Mesenchymal stem cell (in vitro differentiated cells and primary cell): ENCODE measurements at regions not wholly inside any gene's neighbourhood (a gene's known extent, or its start where the extent isn't known, plus 50 kb on each side); places are given as distances from the start of the nearest gene placed in this dataset.

Experiments used
- DNase-seq: peaks from one replicate; pipeline ENCODE4 v3.0.0-alpha.2; 2013
- H2AFZ ChIP-seq: one replicate; pipeline ENCODE4 v1.6.1; 2013; ENCODE audit warnings: low read depth, mild to moderate bottlenecking, control low read depth, inconsistent platforms, low read length, moderate library complexity
- H2AK5ac ChIP-seq: 2 replicates; pipeline ENCODE4 v1.6.1; 2013; ENCODE audit warnings: low read length, moderate library complexity, mild to moderate bottlenecking, inconsistent platforms; ENCODE audit not compliant: severe bottlenecking
- H2BK120ac ChIP-seq: one replicate; pipeline ENCODE4 v1.6.1; 2013; ENCODE audit warnings: low read depth, mild to moderate bottlenecking, inconsistent platforms, low read length, moderate library complexity
- H2BK12ac ChIP-seq, 2 experiments: one replicate each; pipeline ENCODE4 v1.6.1; 2013; ENCODE audit warnings: inconsistent platforms in 2 of 2, low read length in 2 of 2, mild to moderate bottlenecking in 2 of 2, moderate library complexity in 2 of 2, control low read depth in 1 of 2
- H2BK15ac ChIP-seq: one replicate; pipeline ENCODE4 v1.6.1; 2013; ENCODE audit warnings: mild to moderate bottlenecking, low read depth, inconsistent platforms; ENCODE audit not compliant: poor library complexity, severe bottlenecking
- H2BK5ac ChIP-seq: 2 replicates; pipeline ENCODE4 v1.6.1; 2013; ENCODE audit warnings: low read depth, mild to moderate bottlenecking, low read length, control low read depth, inconsistent platforms; ENCODE audit not compliant: poor library complexity, severe bottlenecking
- H3K14ac ChIP-seq, 2 experiments: one replicate each; pipeline ENCODE4 v1.6.1; 2013; ENCODE audit warnings: inconsistent platforms in 2 of 2, low read length in 2 of 2, control low read depth in 1 of 2, mild to moderate bottlenecking in 1 of 2, moderate library complexity in 1 of 2
- H3K18ac ChIP-seq, 2 experiments: one replicate each; pipeline ENCODE4 v1.6.1; 2013; ENCODE audit warnings: inconsistent platforms in 2 of 2, low read length in 2 of 2, control low read depth in 1 of 2, low read depth in 1 of 2, mild to moderate bottlenecking in 1 of 2
- H3K23ac ChIP-seq, 2 experiments: one replicate each; pipeline ENCODE4 v1.6.1; 2013; ENCODE audit warnings: inconsistent platforms in 2 of 2, low read length in 2 of 2, mild to moderate bottlenecking in 2 of 2, moderate library complexity in 2 of 2, control low read depth in 1 of 2
- H3K27ac ChIP-seq: 2 replicates; pipeline ENCODE4 v1.5.1; 2013; ENCODE audit warnings: mild to moderate bottlenecking, moderate library complexity, low read length, control low read depth, inconsistent platforms; ENCODE audit not compliant: poor library complexity, severe bottlenecking
- H3K27me3 ChIP-seq, 2 experiments: 2 replicates each; pipeline versions ENCODE4 v1.6.1 to v1.7.0; 2013; ENCODE audit warnings: low read length in 2 of 2, mild to moderate bottlenecking in 2 of 2, moderate library complexity in 2 of 2, control low read depth in 1 of 2, inconsistent platforms in 1 of 2; ENCODE audit not compliant: control insufficient read depth in 1 of 2, insufficient read depth in 1 of 2
- H3K36me3 ChIP-seq, 2 experiments: 2 replicates each; pipeline versions ENCODE4 v1.6.1 to v1.7.0; 2013; ENCODE audit warnings: low read length in 2 of 2, control low read depth in 1 of 2, inconsistent platforms in 1 of 2, low read depth in 1 of 2, mild to moderate bottlenecking in 1 of 2; ENCODE audit not compliant: insufficient read depth in 2 of 2, control insufficient read depth in 1 of 2
- H3K4ac ChIP-seq, 2 experiments: one replicate each; pipeline ENCODE4 v1.6.1; 2013; ENCODE audit warnings: inconsistent platforms in 2 of 2, low read length in 2 of 2, mild to moderate bottlenecking in 2 of 2, moderate library complexity in 2 of 2, control low read depth in 1 of 2, low read depth in 1 of 2
- H3K4me1 ChIP-seq: 2 replicates; pipeline ENCODE4 v1.6.1; 2013; ENCODE audit warnings: low read depth, low read length, control low read depth; ENCODE audit not compliant: control insufficient read depth, insufficient read depth
- H3K4me2 ChIP-seq: 2 replicates; pipeline ENCODE4 v1.6.1; 2013; ENCODE audit warnings: low read length, mild to moderate bottlenecking, inconsistent platforms; ENCODE audit not compliant: poor library complexity, severe bottlenecking
- H3K4me3 ChIP-seq, 2 experiments: 2 replicates each; pipeline versions ENCODE4 v1.5.1 to v1.7.0; 2013; ENCODE audit warnings: low read length in 2 of 2, mild to moderate bottlenecking in 2 of 2, control low read depth in 1 of 2, low read depth in 1 of 2; ENCODE audit not compliant: insufficient read depth in 1 of 2
- H3K79me1 ChIP-seq: replicated peaks from 2 replicates; pipeline ENCODE4 v1.6.1; 2013; ENCODE audit warnings: mild to moderate bottlenecking, control low read depth, low read length, inconsistent platforms; ENCODE audit not compliant: poor library complexity, severe bottlenecking
- H3K9ac ChIP-seq: 2 replicates; pipeline ENCODE4 v1.7.0; 2013; ENCODE audit warnings: mild to moderate bottlenecking, low read length, moderate library complexity
- H3K9me3 ChIP-seq: 2 replicates; pipeline ENCODE4 v1.7.0; 2013; ENCODE audit warnings: mild to moderate bottlenecking, low read length; ENCODE audit not compliant: control insufficient read depth
- H4K8ac ChIP-seq: one replicate; pipeline ENCODE4 v1.6.1; 2013; ENCODE audit warnings: inconsistent platforms, mild to moderate bottlenecking, low read length, moderate library complexity
- H4K91ac ChIP-seq: one replicate; pipeline ENCODE4 v1.6.1; 2013; ENCODE audit warnings: mild to moderate bottlenecking, low read length, inconsistent platforms
- WGBS: methylation state at CpG from one replicate; pipeline ENCODE4 v1.1.7; 2013; ENCODE audit warnings: mixed read lengths; 5-methylcytosine and 5-hydroxymethylcytosine counted together

DNA sequence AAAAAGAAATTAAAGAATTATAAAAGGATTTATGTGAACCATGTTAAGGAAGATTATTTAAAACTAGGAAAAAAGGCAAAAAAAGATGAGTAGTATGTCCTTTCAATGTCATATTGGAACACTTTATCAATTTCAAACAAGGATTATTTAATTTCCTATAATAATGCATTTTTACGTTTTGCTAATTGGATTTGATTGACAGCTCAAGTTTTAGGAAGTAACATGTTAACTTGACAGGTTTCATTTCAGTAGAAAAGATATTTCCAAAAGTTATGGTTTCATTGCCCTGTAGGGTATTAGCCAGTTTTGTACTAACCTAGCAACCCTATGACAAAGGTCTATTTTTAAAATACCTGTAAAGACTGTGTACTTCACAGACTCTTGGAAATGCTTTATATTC lies 379.6 kb upstream of the ZFP42 start:
- Histone ChIP-seq H2BK5ac (no peak overlapping the region), H3K36me3 (no peaks in the 10 kb centered on the region), H3K9me3 (no peaks in the 10 kb centered on the region), H3K27me3 (no peaks in the 10 kb centered on the region), H2BK12ac (no peak overlapping the region), H3K79me1 (no peaks in the 10 kb centered on the region), H4K91ac (no peak overlapping the region), H2BK120ac (no peak overlapping the region), H3K4me1 (peaks cover 1% of the 10 kb centered on the region), H4K8ac (no peak overlapping the region), H2AFZ (no peak overlapping the region), H3K4me3 (no peak overlapping the region), H3K4ac (no peak overlapping the region), H3K27ac (no peak overlapping the region), H3K18ac (no peak overlapping the region), H3K23ac (no peak overlapping the region), H3K14ac (no peak overlapping the region), H2AK5ac (no peak overlapping the region), H3K9ac (no peak overlapping the region), H2BK15ac (no peak overlapping the region), H3K4me2 (no peak overlapping the region)
- no CpG with 5 or more reads among the region's 1 CpG for WGBS
- no peak for DNase-seq

GRCh38 chr4:187617113-187617512 lies 378.5 kb upstream of the ZFP42 start:
- peaks cover 1% of the 10 kb centered on the region for H3K4me1 ChIP-seq
- DNase-seq: no peak
- no peak overlapping the region for H2BK15ac ChIP-seq
- H3K27ac ChIP-seq: no peak overlapping the region
- H3K9ac ChIP-seq: no peak overlapping the region
- no peak overlapping the region for H2AK5ac ChIP-seq
- H3K4ac ChIP-seq: no peak overlapping the region
- no peaks in the 10 kb centered on the region for H3K79me1 ChIP-seq
- no peak overlapping the region for H4K91ac ChIP-seq
- no peak overlapping the region for H3K4me2 ChIP-seq
- H4K8ac ChIP-seq: no peak overlapping the region
- H3K4me3 ChIP-seq: no peak overlapping the region
- H2BK5ac ChIP-seq: no peak overlapping the region
- no peak overlapping the region for H2AFZ ChIP-seq
- no peaks in the 10 kb centered on the region for H3K27me3 ChIP-seq
- no peak overlapping the region for H3K18ac ChIP-seq
- H2BK12ac ChIP-seq: no peak overlapping the region
- H3K23ac ChIP-seq: no peak overlapping the region
- H3K14ac ChIP-seq: no peak overlapping the region
- no peaks in the 10 kb centered on the region for H3K9me3 ChIP-seq
- no peaks in the 10 kb centered on the region for H3K36me3 ChIP-seq
- H2BK120ac ChIP-seq: no peak overlapping the region
- WGBS: 100% methylated on average over 1 of the region's 1 CpG

- H3K79me1 ChIP-seq: no peaks in the 10 kb centered on the region
- H3K4ac ChIP-seq: no peak overlapping the region
- H3K23ac ChIP-seq: no peak overlapping the region
- no peak overlapping the region for H2BK120ac ChIP-seq
- no peak overlapping the region for H3K4me2 ChIP-seq
- H3K9ac ChIP-seq: no peak overlapping the region
- peak; percentile 52 for DNase-seq
- H2AK5ac ChIP-seq: no peak overlapping the region
- no peak overlapping the region for H3K14ac ChIP-seq
- no peaks in the 10 kb centered on the region for H3K27me3 ChIP-seq
- H3K36me3 ChIP-seq: no peaks in the 10 kb centered on the region
- H2BK5ac ChIP-seq: no peak overlapping the region
- no peak overlapping the region for H3K4me3 ChIP-seq
- peaks cover 4% of the 10 kb centered on the region for H3K9me3 ChIP-seq
- no peak overlapping the region for H2AFZ ChIP-seq
- peak overlapping the region; percentile 57 for H3K27ac ChIP-seq
- no peak overlapping the region for H4K8ac ChIP-seq
- H3K4me1 ChIP-seq: peaks cover 1% of the 10 kb centered on the region
- no peak overlapping the region for H4K91ac ChIP-seq
- peak overlapping the region; percentile 35 to 62 for H3K18ac ChIP-seq
- H2BK12ac ChIP-seq: peak overlapping the region in 1 of 2 experiments; percentile 84
- H2BK15ac ChIP-seq: no peak overlapping the region
- WGBS: 33% methylated on average over 1 of the region's 2 CpGs
Measured at GRCh38 chr4:187618701-187619281, 376.8 kb upstream of the ZFP42 start.

GRCh38 chr4:187619319-187619718 lies 376.3 kb upstream of the ZFP42 start:
- H4K91ac ChIP-seq: no peak overlapping the region
- peak overlapping the region; percentile 57 for H3K27ac ChIP-seq
- H2AFZ ChIP-seq: no peak overlapping the region
- H3K4me2 ChIP-seq: no peak overlapping the region
- peak overlapping the region; percentile 82 for H2BK15ac ChIP-seq
- H3K23ac ChIP-seq: no peak overlapping the region
- H3K4ac ChIP-seq: peak overlapping the region in 1 of 2 experiments; percentile 41
- 91% methylated on average over 4 of the region's 4 CpGs for WGBS
- H3K4me3 ChIP-seq: no peak overlapping the region
- no peaks in the 10 kb centered on the region for H3K36me3 ChIP-seq
- no peak overlapping the region for H3K9ac ChIP-seq
- no peaks in the 10 kb centered on the region for H3K27me3 ChIP-seq
- peak overlapping the region; percentile 31 for H2BK5ac ChIP-seq
- peak overlapping the region; percentile 62 for H3K18ac ChIP-seq
- H3K14ac ChIP-seq: no peak overlapping the region
- H3K79me1 ChIP-seq: no peaks in the 10 kb centered on the region
- DNase-seq: no peak
- peaks cover 1% of the 10 kb centered on the region for H3K4me1 ChIP-seq
- no peak overlapping the region for H2BK120ac ChIP-seq
- H2AK5ac ChIP-seq: peak overlapping the region; percentile 80
- no peak overlapping the region for H4K8ac ChIP-seq
- peaks cover 5% of the 10 kb centered on the region for H3K9me3 ChIP-seq
- H2BK12ac ChIP-seq: peak overlapping the region; percentile 72 to 84
